NT2/D1 (cell line): ENCODE measurements at regions not wholly inside any gene's neighbourhood (a gene's known extent, or its start where the extent isn't known, plus 50 kb on each side); places are given as distances from the start of the nearest gene placed in this dataset.

ENCODE experiments used
- SUZ12 ChIP-seq: IDR thresholded peaks from 2 replicates; pipeline ENCODE4 v1.6.1; 2011; ENCODE audit not compliant: insufficient read length, insufficient read depth; ENCODE audit errors: extremely low read depth
- YY1 ChIP-seq: IDR thresholded peaks from 2 replicates; pipeline ENCODE4 v1.6.1; 2011; ENCODE audit not compliant: insufficient read length, insufficient read depth
- ZNF274 ChIP-seq: IDR thresholded peaks from 2 replicates; pipeline ENCODE4 v1.6.1; 2011; ENCODE audit warnings: mild to moderate bottlenecking, low read depth, low read length

DNA sequence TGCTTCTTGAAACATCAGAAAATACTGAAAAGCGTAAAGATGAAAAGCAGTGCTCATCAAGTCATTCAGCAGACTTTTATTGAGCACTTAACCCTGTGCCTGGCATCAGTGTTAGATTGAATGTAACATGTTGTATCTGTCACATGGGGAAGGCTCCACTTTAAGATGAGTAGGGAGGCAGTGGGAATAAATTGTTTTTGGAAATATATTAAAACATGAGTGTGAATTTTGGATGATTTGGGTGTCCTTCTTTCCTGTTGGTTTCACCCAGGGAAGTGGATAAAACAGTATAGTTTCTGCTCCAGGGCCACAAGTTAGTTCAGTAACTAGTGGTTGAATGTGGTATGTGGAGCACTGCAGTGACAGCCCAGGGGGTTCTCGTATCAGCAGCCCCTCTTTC is 301.4 kb upstream of the TPM1 start:
- TF ChIP-seq ZNF274: no peak
- TF ChIP-seq SUZ12: no peak
- no peak for TF ChIP-seq YY1
